ENCODE measurements at regions not wholly inside any gene's neighbourhood (a gene's known extent, or its start where the extent isn't known, plus 50 kb on each side); places are given as distances from the start of the nearest gene placed in this dataset.
"Not testable (repeated sequence)": the region's sequence is repeated elsewhere in the genome, so short reads cannot be mapped to it uniquely, and the experiment has no call there.

DNA sequence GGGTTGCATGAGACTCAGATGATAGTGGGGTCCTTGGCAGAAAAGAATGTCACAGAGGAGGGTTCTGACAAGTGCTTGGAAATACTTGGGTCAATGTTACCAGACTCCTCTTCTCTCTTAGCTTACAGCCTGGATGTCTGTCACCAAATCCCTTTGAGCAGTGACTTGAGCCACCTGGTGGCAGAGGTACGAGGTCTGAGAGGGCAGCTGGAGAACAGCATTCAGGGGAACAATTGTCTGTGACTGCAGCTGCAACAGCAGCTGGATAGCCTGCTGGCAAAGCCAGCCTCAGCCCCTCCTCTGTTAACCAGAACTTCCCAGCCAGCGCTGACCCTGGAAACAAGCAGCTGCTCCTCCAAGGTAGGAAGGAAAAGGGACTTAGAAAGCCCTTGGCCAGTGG lies 87.6 kb upstream of the NBPF20 start:
- TF ChIP-seq, protein P1, sequence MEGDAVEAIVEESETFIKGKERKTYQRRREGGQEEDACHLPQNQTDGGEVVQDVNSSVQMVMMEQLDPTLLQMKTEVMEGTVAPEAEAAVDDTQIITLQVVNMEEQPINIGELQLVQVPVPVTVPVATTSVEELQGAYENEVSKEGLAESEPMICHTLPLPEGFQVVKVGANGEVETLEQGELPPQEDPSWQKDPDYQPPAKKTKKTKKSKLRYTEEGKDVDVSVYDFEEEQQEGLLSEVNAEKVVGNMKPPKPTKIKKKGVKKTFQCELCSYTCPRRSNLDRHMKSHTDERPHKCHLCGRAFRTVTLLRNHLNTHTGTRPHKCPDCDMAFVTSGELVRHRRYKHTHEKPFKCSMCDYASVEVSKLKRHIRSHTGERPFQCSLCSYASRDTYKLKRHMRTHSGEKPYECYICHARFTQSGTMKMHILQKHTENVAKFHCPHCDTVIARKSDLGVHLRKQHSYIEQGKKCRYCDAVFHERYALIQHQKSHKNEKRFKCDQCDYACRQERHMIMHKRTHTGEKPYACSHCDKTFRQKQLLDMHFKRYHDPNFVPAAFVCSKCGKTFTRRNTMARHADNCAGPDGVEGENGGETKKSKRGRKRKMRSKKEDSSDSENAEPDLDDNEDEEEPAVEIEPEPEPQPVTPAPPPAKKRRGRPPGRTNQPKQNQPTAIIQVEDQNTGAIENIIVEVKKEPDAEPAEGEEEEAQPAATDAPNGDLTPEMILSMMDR (conservative IDR thresholded peaks at IDR 0.05 in 1 of 2, IDR thresholded peaks at IDR 0.05 in 1 of 2; ENCODE audit: extremely low read depth in 1 of 2, insufficient read depth in 1 of 2, low read depth in 1 of 2, low read length in 2 of 2): not testable (repeated sequence)
- TF ChIP-seq EZH2 (IDR thresholded peaks at IDR 0.05; ENCODE audit: borderline replicate concordance, low read length): not testable (repeated sequence)
